HFF-Myc (cell line): ENCODE measurements at regions not wholly inside any gene's neighbourhood (a gene's known extent, or its start where the extent isn't known, plus 50 kb on each side); places are given as distances from the start of the nearest gene placed in this dataset.
"Not testable (repeated sequence)": the region's sequence is repeated elsewhere in the genome, so short reads cannot be mapped to it uniquely, and the experiment has no call there.

Experiments used
- DNase-seq: peaks from one replicate; pipeline ENCODE4 v3.0.0-alpha.2; 2011; ENCODE audit warnings: low read depth; ENCODE audit errors: extremely low read depth
- H3K4me3 ChIP-seq: replicated peaks from 2 replicates; pipeline ENCODE4 v1.5.1; 2011; ENCODE audit warnings: low read depth, mild to moderate bottlenecking, control low read depth, low read length
- TF ChIP-seq, protein P1 (sequence below): IDR thresholded peaks from 2 replicates; pipeline ENCODE4 v1.5.1; 2012; ENCODE audit warnings: mild to moderate bottlenecking, low read depth, low read length, control low read depth; ENCODE audit errors: missing control alignments

DNA sequence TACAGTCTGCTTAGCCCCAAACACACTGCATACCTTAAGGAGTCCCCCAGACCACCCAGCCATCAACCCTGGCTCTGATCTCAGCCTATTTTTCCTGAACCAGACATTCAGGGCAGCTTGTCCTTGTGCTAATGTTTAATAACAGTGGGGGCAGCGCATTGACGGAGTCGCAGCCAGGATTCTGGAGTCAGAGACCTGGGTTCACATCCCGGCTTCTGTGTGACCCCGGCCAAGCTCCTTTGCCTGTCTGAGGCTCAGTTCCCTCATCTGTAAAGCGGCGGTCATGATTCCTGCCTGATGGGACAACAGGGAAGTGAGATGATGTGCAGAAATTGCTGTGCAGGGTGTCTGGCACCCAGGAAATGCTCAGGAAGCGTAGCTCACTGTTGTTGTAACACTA lies 63.1 kb downstream of the MATN1 start:
- TF ChIP-seq, protein P1, sequence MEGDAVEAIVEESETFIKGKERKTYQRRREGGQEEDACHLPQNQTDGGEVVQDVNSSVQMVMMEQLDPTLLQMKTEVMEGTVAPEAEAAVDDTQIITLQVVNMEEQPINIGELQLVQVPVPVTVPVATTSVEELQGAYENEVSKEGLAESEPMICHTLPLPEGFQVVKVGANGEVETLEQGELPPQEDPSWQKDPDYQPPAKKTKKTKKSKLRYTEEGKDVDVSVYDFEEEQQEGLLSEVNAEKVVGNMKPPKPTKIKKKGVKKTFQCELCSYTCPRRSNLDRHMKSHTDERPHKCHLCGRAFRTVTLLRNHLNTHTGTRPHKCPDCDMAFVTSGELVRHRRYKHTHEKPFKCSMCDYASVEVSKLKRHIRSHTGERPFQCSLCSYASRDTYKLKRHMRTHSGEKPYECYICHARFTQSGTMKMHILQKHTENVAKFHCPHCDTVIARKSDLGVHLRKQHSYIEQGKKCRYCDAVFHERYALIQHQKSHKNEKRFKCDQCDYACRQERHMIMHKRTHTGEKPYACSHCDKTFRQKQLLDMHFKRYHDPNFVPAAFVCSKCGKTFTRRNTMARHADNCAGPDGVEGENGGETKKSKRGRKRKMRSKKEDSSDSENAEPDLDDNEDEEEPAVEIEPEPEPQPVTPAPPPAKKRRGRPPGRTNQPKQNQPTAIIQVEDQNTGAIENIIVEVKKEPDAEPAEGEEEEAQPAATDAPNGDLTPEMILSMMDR, result no peak
- DNase-seq, result no peak
- H3K4me3 ChIP-seq, result no peak overlapping the region

DNA sequence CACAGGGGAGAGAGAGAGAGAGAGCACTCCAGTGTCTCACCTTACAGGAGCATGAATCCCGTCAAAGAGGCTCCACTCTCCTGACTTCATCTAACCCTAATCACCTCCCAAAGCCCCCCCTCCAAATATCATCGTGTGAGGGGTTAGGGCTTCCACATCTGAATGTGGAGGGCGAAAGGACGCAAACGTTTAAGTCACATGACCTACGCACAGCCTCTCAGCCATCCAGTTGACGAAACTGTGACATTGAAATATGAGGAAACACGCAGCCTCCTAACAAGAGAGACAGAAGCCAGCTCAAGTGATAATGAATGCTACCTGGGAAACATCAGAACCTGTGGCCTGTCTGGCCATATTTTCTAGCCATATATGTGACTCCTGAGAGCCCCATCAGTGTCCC lies 63.7 kb downstream of the MATN1 start:
- H3K4me3 ChIP-seq, result no peak overlapping the region
- TF ChIP-seq, protein P1, result no peak
- no peak for DNase-seq

DNA sequence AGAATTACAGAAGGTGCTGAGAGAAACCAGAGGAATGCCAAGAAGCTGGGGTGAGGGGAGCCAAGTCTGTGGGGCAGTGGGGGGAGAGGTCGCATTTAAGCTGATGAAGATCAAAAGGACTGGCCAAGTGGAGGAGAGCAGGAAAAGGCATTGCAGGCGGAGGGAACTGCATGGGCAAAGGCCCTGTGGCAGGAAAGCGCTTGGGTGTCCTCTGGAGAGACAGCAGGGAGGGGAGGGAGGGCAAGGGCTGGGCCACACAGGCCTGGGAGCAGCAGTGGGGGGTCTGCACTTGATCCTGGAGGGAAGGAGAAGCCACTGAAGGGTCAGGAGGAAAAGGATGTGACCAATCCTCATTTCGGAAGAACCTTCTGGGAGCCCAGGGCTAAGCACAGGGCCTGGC lies 65.0 kb downstream of the MATN1 start:
- not testable (repeated sequence) for DNase-seq, H3K4me3 ChIP-seq

DNA sequence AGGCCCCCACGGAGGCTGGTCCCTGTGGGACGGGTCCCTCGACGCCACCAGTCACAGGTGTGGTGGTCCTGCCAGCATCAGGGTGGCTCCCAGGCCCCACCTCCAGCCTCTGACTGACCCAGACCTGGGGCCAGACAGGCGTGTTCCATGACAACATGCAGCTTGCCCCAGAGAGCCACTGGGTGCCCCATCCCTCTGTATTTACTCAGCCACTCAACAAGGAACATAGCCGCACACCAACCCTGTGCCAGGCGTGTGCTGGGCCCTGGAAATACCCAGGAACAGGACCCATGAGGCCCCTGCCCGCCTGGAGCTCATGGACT lies 65.4 kb downstream of the MATN1 start:
- no peak for DNase-seq
- no peak overlapping the region for H3K4me3 ChIP-seq
- TF ChIP-seq, protein P1, result no peak

DNA sequence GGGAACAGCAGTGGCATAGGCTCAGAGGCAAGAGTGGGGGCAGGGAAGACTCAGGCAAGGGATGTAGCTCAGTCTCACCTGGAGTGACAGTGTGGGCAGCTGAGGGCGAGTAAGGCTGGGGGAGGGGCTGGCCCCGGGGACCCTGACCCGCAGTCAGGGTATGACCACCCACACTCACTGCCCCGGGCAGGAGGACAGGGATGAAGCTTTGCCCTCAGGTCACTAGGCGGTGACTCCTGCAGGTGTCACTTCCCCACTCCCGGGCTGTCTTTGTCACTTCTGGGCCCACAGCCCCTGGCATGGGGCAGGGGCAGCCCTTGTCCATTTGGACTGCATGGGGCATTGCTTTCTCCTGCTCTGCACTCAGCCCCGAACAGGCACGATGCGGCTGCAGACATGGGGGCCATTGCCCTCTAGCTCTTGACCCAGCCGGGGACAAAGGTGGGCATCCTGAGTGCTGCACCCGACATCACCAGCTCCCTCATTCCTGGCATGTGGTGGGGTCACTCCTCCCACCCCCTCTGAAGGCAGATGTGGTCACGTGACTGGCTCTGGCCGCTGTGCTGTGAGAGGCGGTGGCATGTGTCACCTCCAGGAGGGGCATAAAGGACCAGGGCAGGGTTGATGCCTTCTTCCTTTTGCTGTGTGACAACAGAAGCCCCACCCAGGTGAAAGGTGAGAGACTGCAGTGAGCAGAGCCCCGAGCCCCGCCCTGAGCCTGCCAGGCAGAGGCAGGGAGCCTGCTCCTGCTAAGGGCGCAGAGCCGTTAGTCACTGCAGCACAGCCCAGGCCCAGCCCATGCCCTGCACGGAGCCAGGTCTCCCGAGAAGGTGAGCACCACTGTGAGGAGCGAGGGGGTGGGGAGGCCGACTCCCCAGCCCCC lies 66.0 kb downstream of the MATN1 start:
- TF ChIP-seq, protein P1, result no peak
- DNase-seq, result no peak
- H3K4me3 ChIP-seq, result no peak overlapping the region

DNA sequence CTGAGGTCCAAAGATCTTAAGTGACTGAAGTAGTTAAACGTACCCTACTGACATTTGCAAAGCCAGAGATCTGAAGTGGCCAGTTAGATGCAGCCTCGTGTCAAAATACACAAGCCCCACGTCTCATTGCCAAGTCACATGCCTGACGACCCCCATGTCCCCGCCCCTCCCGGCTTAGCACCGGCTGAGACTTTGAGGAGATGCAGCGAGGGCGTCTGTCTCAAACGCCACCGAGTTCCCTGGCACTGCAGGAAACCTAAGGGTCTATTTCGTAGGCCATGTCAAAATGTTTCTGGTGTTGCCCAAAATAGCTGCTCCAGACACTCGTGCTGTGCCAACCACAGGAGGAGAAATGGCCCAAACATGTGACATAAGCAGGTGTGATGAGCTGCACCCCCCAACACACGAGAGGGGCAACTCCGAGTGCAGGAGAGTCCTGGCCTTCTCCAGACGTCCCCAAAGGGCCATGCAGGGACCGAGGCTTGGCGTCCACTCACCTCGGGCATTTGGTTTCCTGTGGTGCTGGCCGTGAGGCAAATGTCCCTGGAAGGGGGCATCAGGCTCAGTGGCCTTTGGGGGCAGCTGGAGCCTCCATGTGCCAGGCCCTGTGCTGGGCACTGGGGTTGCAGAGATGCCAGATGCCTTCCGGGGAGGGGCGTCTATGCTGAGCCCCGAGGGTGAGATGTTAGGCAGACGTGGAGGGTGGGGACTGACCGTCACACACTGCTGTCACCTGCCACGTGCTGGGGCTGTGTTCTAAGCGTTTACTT lies 67.0 kb downstream of the MATN1 start:
- no peak overlapping the region for H3K4me3 ChIP-seq
- TF ChIP-seq, protein P1, result no peak
- no peak for DNase-seq

DNA sequence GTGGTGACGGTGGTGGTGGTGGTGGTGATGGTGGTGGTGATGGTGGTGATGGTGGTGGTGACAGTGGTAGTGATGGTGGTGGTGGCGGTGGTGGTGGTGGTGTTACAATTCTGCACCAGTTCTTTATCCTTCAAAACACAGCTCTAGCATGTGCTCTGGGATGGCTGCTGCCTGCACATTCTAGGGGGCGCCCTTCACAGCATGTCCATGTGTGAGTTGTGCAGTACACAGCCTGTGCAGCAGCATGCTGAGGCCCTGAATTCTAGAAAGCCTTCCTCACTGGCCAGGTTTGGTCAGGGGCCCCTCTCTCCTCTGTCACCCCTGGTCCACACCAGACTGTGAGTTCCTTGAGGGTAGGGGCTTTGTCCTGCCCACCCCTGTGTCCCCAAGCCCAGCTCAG lies 67.7 kb downstream of the MATN1 start:
- no peak overlapping the region for H3K4me3 ChIP-seq
- no peak for DNase-seq
- TF ChIP-seq, protein P1, result no peak
